ENCODE measurements at regions not wholly inside any gene's neighbourhood (a gene's known extent, or its start where the extent isn't known, plus 50 kb on each side); places are given as distances from the start of the nearest gene placed in this dataset.

- no peak for DNase-seq (ENCODE audit: low read depth, low spot score)
- Histone ChIP-seq H3K4me3 (replicated peaks in 1 of 3; ENCODE audit: insufficient read depth in 1 of 3, low read depth in 1 of 3, low read length in 3 of 3) (no peak overlapping the region), H3K9me1 (replicated peaks; ENCODE audit: control insufficient read depth, extremely low read depth, insufficient read depth, low read length) (no peaks in the 10 kb centered on the region), H3K9me3 (replicated peaks; ENCODE audit: control insufficient read depth, insufficient read depth, low read length) (peaks cover 4% of the 10 kb centered on the region), H3K27ac (ENCODE audit: insufficient read depth, low read depth, low read length) (no peak overlapping the region), H4K20me1 (replicated peaks; ENCODE audit: control insufficient read depth, extremely low read depth, insufficient read depth, low read length) (no peaks in the 10 kb centered on the region), H3K36me3 (ENCODE audit: control insufficient read depth in 2 of 2, extremely low read depth in 1 of 2, insufficient read depth in 2 of 2, low read length in 2 of 2) (no peaks in the 10 kb centered on the region), H3K27me3 (ENCODE audit: control insufficient read depth in 2 of 2, insufficient read depth in 2 of 2, low read length in 2 of 2) (no peaks in the 10 kb centered on the region), H3K9ac (replicated peaks; ENCODE audit: extremely low read depth, insufficient read depth, low read length) (no peak overlapping the region), H3K79me2 (ENCODE audit: control insufficient read depth, insufficient read depth, low read length) (no peaks in the 10 kb centered on the region), H3K4me1 (ENCODE audit: control insufficient read depth, extremely low read depth, insufficient read depth, low read length) (no peaks in the 10 kb centered on the region), H2AFZ (ENCODE audit: low read depth, low read length) (no peak overlapping the region), H3K4me2 (ENCODE audit: insufficient read depth, low read length) (no peak overlapping the region)
- TF ChIP-seq JUN (IDR thresholded peaks at IDR 0.05; ENCODE audit: borderline replicate concordance, insufficient read depth, insufficient read length, low read depth): no peak
- no peak for TF ChIP-seq GATA2 (IDR thresholded peaks at IDR 0.05; ENCODE audit: insufficient read depth, insufficient read length, low read depth, low read length)
- TF ChIP-seq MAX (IDR thresholded peaks at IDR 0.05; ENCODE audit: insufficient read depth, insufficient read length): no peak
- ChIA-PET CTCF (no interaction called here), POLR2A (no interaction called here)
- dilution Hi-C loops (cut with MboI; ENCODE audit: extremely low pct_ligation_motif_present, low sequenced_read_pairs) (no loop called here), intact Hi-C loops (cut with micrococcal nuclease) (no loop called here)
- no peak for FAIRE-seq
- BruUV-seq (replicated peaks): no TSS peak
Observed at GRCh38 chr20:17061715-17062114, 165.1 kb upstream of the PCSK2 start.

GRCh38 chr20:17062712-17063111, 164.1 kb upstream of the PCSK2 start:
- dilution Hi-C loops (cut with MboI; ENCODE audit: extremely low pct_ligation_motif_present, low sequenced_read_pairs): no loop called here
- DNase-seq (ENCODE audit: low read depth, low spot score) (no peak), FAIRE-seq (no peak)
- CTCF ChIA-PET: no interaction called here
- Histone ChIP-seq H3K4me2 (ENCODE audit: insufficient read depth, low read length) (no peak overlapping the region), H3K4me1 (ENCODE audit: control insufficient read depth, extremely low read depth, insufficient read depth, low read length) (no peaks in the 10 kb centered on the region), H3K27me3 (ENCODE audit: control insufficient read depth in 2 of 2, insufficient read depth in 2 of 2, low read length in 2 of 2) (no peaks in the 10 kb centered on the region), H3K9ac (replicated peaks; ENCODE audit: extremely low read depth, insufficient read depth, low read length) (no peak overlapping the region), H3K9me3 (replicated peaks; ENCODE audit: control insufficient read depth, insufficient read depth, low read length) (peaks cover 2% of the 10 kb centered on the region), H3K27ac (ENCODE audit: insufficient read depth, low read depth, low read length) (no peak overlapping the region), H4K20me1 (replicated peaks; ENCODE audit: control insufficient read depth, extremely low read depth, insufficient read depth, low read length) (no peaks in the 10 kb centered on the region), H3K9me1 (replicated peaks; ENCODE audit: control insufficient read depth, extremely low read depth, insufficient read depth, low read length) (no peaks in the 10 kb centered on the region), H3K36me3 (ENCODE audit: control insufficient read depth in 2 of 2, extremely low read depth in 1 of 2, insufficient read depth in 2 of 2, low read length in 2 of 2) (no peaks in the 10 kb centered on the region), H3K79me2 (ENCODE audit: control insufficient read depth, insufficient read depth, low read length) (no peaks in the 10 kb centered on the region), H3K4me3 (replicated peaks in 1 of 3; ENCODE audit: insufficient read depth in 1 of 3, low read depth in 1 of 3, low read length in 3 of 3) (no peak overlapping the region), H2AFZ (ENCODE audit: low read depth, low read length) (no peak overlapping the region)
- no peak for TF ChIP-seq POLR2AphosphoS5 (IDR thresholded peaks at IDR 0.05; ENCODE audit: insufficient read depth, low read depth, low read length)
- TF ChIP-seq CTCF (IDR thresholded peaks at IDR 0.05; ENCODE audit: extremely low read depth in 1 of 2, insufficient read depth in 1 of 2, low read depth in 1 of 2, low read length in 2 of 2): no peak
- no peak for TF ChIP-seq POLR2A (IDR thresholded peaks at IDR 0.05; ENCODE audit: low read depth, low read length)
- no peak for TF ChIP-seq GATA2 (IDR thresholded peaks at IDR 0.05; ENCODE audit: insufficient read depth, insufficient read length, low read depth, low read length)
- TF ChIP-seq MYC (IDR thresholded peaks at IDR 0.05; ENCODE audit: low read depth, low read length): no peak
- TF ChIP-seq MAX (IDR thresholded peaks at IDR 0.05; ENCODE audit: insufficient read depth, insufficient read length): no peak
- no peak for TF ChIP-seq FOS (IDR thresholded peaks at IDR 0.05; ENCODE audit: borderline replicate concordance, insufficient read depth, low read length)
- TF ChIP-seq EZH2 (IDR thresholded peaks at IDR 0.05; ENCODE audit: borderline replicate concordance, low read depth, low read length, severe bottlenecking): no peak
- no peak for TF ChIP-seq JUN (IDR thresholded peaks at IDR 0.05; ENCODE audit: borderline replicate concordance, insufficient read depth, insufficient read length, low read depth)
- no TSS peak for BruUV-seq (replicated peaks)
- POLR2A ChIA-PET: no interaction called here
- intact Hi-C loops (cut with micrococcal nuclease): no loop called here
